Glomerular visceral epithelial cell (primary cell): ENCODE measurements at regions not wholly inside any gene's neighbourhood (a gene's known extent, or its start where the extent isn't known, plus 50 kb on each side); places are given as distances from the start of the nearest gene placed in this dataset.

Experiments
- DNase-seq: peaks from one replicate; pipeline ENCODE4 v3.0.0-alpha.2; 2016; ENCODE audit errors: extremely low spot score

- no peak for DNase-seq
Observed at GRCh38 chr11:111444040-111444439, 65.0 kb upstream of the POU2AF1 start.

GRCh38 chr11:111443640-111444039 lies 64.6 kb upstream of the POU2AF1 start:
- no peak for DNase-seq

GRCh38 chr11:111443032-111443431 lies 64.0 kb upstream of the POU2AF1 start:
- no peak for DNase-seq

DNA sequence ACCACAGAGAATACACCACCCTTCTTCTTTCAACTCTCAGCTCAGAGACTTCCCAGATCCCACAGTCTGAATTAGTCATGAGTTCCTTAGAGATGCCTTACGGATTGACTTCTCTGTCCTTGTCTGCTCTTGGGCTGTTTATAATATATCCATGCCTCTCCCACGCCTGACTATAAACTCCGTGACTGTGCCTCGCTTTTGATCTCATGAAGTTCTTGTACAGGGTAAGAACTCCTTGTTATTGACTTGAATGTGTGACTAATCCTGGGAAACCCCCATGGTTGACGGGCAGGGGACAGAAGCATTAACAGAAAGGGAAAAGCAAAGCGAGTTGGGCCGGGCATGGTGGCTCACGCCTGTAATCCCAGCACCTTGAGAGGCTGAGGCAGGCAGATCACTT lies 62.4 kb upstream of the POU2AF1 start:
- DNase-seq = peak; percentile 55

DNA sequence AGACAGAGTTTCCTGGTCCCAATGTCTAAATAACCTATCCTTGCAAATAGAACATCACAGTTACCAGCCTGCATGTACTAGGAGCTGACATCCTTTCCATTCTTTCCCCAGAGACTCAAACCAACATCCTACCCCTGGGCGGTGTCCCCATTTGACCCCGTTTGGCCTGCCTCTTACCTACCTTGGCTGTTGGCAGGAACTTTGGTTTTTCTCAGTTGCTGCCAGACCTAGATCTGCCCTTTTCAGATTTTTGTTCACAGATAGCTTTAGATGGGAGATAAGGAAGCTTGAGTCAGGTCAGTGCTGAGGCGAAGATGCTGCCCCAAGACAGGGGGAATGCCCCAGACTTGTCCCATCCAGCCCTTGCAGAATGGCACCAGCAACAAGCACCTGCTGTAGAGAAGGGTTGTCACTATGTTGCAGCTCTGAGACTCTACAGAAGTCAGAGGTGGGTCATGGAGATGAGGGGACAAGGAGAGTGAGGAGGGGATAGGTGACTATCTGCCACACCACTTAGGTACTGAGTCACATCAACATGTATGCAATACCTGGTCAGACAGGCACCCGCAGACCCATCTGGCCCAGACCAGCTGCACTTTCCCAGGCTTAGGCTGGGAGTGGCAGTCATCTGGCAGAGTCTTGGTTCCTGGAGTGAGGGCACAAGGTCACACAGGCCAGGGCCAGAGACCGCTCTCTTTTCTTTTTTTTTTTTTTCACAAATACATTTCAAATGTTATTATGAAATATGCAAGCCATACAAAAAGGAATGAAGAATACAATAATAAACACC lies 61.5 kb upstream of the POU2AF1 start:
- no peak for DNase-seq

- no peak for DNase-seq
Observed at GRCh38 chr11:111439901-111440300, 60.8 kb upstream of the POU2AF1 start.

DNA sequence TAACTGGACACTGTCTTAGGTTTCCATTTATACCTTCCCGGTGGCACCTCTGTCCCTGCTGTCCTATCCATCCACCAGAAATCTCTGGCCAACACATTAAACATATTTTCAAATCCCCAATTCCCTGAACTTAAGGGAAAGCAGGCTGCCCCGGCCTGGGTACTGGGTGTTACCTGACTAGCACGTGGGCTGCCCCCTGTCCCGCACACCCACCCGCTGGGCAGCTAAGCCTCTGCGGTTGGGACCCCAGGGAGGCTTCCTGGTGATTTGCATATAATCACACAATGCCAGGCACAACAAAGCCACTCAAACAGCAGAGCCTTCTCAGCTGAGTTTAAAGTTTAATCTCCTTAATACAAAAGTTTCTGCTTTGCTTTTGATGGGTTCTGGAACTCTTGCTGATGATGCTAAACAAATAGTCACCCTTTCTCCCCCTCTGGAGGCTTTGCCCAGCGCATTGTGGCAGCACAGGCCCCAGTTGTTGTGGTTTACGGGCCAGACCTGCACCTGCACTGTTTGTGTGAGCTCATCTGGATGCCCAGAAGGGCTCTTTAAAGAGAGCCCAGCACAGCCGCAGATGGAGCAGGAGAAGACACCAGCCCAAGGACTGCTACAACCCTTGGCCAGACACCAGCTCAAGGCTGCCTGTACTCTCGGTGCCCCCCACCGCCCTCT lies 59.9 kb upstream of the POU2AF1 start:
- DNase-seq = no peak

- DNase-seq = no peak
Observed at GRCh38 chr11:111438168-111438567, 59.1 kb upstream of the POU2AF1 start.

- no peak for DNase-seq
Observed at GRCh38 chr11:111435046-111435698, 56.1 kb upstream of the POU2AF1 start.

GRCh38 chr11:111429066-111429506 lies 50.0 kb upstream of the POU2AF1 start:
- DNase-seq = peak; percentile 24
